ENCODE measurements at regions not wholly inside any gene's neighbourhood (a gene's known extent, or its start where the extent isn't known, plus 50 kb on each side); places are given as distances from the start of the nearest gene placed in this dataset.

- no peaks in the 10 kb centered on the region for H3K27me3 Mint-ChIP-seq
- H3K27ac Mint-ChIP-seq = no peak overlapping the region
- DNase-seq (no peak), ATAC-seq (no peak)
- peaks cover 26% of the 10 kb centered on the region for H3K9me3 Mint-ChIP-seq (ENCODE audit: low read depth)
- H3K36me3 Mint-ChIP-seq (ENCODE audit: low read depth) = no peaks in the 10 kb centered on the region
- POLR2A ChIA-PET = no interaction called here
- H3K4me3 Mint-ChIP-seq = no peak overlapping the region
- H3K4me1 Mint-ChIP-seq = no peaks in the 10 kb centered on the region
- intact Hi-C loops (cut with DNase I, micrococcal nuclease) = no loop called here
- CTCF ChIA-PET = no interaction called here
These were observed 559.9 kb upstream of the CDH8 start for GRCh38 chr16:62596125-62596524.

- intact Hi-C loops (cut with DNase I, micrococcal nuclease) = no loop called here
- H3K4me3 Mint-ChIP-seq = no peak overlapping the region
- ATAC-seq (no peak), DNase-seq (no peak)
- no peaks in the 10 kb centered on the region for H3K27me3 Mint-ChIP-seq
- CTCF ChIA-PET = no interaction called here
- POLR2A ChIA-PET = no interaction called here
- no peaks in the 10 kb centered on the region for H3K36me3 Mint-ChIP-seq (ENCODE audit: low read depth)
- H3K4me1 Mint-ChIP-seq = no peaks in the 10 kb centered on the region
- peaks cover 16% of the 10 kb centered on the region for H3K9me3 Mint-ChIP-seq (ENCODE audit: low read depth)
- H3K27ac Mint-ChIP-seq = no peak overlapping the region
These were observed 550.1 kb upstream of the CDH8 start for GRCh38 chr16:62586128-62586862.

- CTCF ChIA-PET = interaction anchor here (0.9 kb wide), 1 partner anchor 13 kb away, joined by 3 read pairs; no protein-coding TSS in a partner anchor
- Mint-ChIP-seq H3K36me3 (ENCODE audit: low read depth) (no peaks in the 10 kb centered on the region), H3K9me3 (ENCODE audit: low read depth) (peaks cover 20% of the 10 kb centered on the region), H3K4me1 (no peaks in the 10 kb centered on the region), H3K27me3 (no peaks in the 10 kb centered on the region), H3K4me3 (no peak overlapping the region), H3K27ac (peak overlapping the region; percentile 31)
- POLR2A ChIA-PET = no interaction called here
- intact Hi-C loops (cut with DNase I, micrococcal nuclease) = no loop called here
- ATAC-seq = no peak
- DNase-seq = no peak
These were observed 548.9 kb upstream of the CDH8 start for GRCh38 chr16:62585041-62585545.

- H3K27ac Mint-ChIP-seq = no peak overlapping the region
- CTCF ChIA-PET = interaction anchor here (0.9 kb wide), 1 partner anchor 12 kb away, joined by 3 read pairs; no protein-coding TSS in a partner anchor
- no peaks in the 10 kb centered on the region for H3K36me3 Mint-ChIP-seq (ENCODE audit: low read depth)
- ATAC-seq (no peak), DNase-seq (no peak)
- intact Hi-C loops (cut with DNase I, micrococcal nuclease) = no loop called here
- H3K27me3 Mint-ChIP-seq = no peaks in the 10 kb centered on the region
- no peaks in the 10 kb centered on the region for H3K4me1 Mint-ChIP-seq
- H3K9me3 Mint-ChIP-seq (ENCODE audit: low read depth) = peaks cover 23% of the 10 kb centered on the region
- POLR2A ChIA-PET = no interaction called here
- H3K4me3 Mint-ChIP-seq = no peak overlapping the region
These were observed 547.2 kb upstream of the CDH8 start for GRCh38 chr16:62583414-62583813.

- no peaks in the 10 kb centered on the region for H3K27me3 Mint-ChIP-seq
- no peaks in the 10 kb centered on the region for H3K4me1 Mint-ChIP-seq
- CTCF ChIA-PET = no interaction called here
- no peak overlapping the region for H3K27ac Mint-ChIP-seq
- intact Hi-C loops (cut with DNase I, micrococcal nuclease) = no loop called here
- no peak for DNase-seq
- H3K36me3 Mint-ChIP-seq (ENCODE audit: low read depth) = no peaks in the 10 kb centered on the region
- POLR2A ChIA-PET = no interaction called here
- no peak for ATAC-seq
- H3K4me3 Mint-ChIP-seq = no peak overlapping the region
- peaks cover 17% of the 10 kb centered on the region for H3K9me3 Mint-ChIP-seq (ENCODE audit: low read depth)
These were observed 537.2 kb upstream of the CDH8 start for GRCh38 chr16:62573466-62573865.

GRCh38 chr16:62568926-62569325, 532.7 kb upstream of the CDH8 start:
- DNase-seq = no peak
- ATAC-seq = no peak
- Mint-ChIP-seq H3K36me3 (ENCODE audit: low read depth) (no peaks in the 10 kb centered on the region), H3K9me3 (ENCODE audit: low read depth) (peaks cover 10% of the 10 kb centered on the region), H3K27ac (no peak overlapping the region), H3K4me1 (no peaks in the 10 kb centered on the region), H3K4me3 (no peak overlapping the region), H3K27me3 (no peaks in the 10 kb centered on the region)
- ChIA-PET POLR2A (no interaction called here), CTCF (no interaction called here)
- intact Hi-C loops (cut with DNase I, micrococcal nuclease) = no loop called here

- ATAC-seq (no peak), DNase-seq (no peak)
- Mint-ChIP-seq H3K4me1 (no peaks in the 10 kb centered on the region), H3K9me3 (ENCODE audit: low read depth) (peaks cover 15% of the 10 kb centered on the region), H3K36me3 (ENCODE audit: low read depth) (no peaks in the 10 kb centered on the region), H3K4me3 (no peak overlapping the region), H3K27me3 (no peaks in the 10 kb centered on the region), H3K27ac (no peak overlapping the region)
- POLR2A ChIA-PET = no interaction called here
- intact Hi-C loops (cut with DNase I, micrococcal nuclease) = no loop called here
- CTCF ChIA-PET = no interaction called here
These were observed 529.5 kb upstream of the CDH8 start for GRCh38 chr16:62565706-62566105.

- ChIA-PET CTCF (no interaction called here), POLR2A (no interaction called here)
- no peaks in the 10 kb centered on the region for H3K36me3 Mint-ChIP-seq (ENCODE audit: low read depth)
- H3K9me3 Mint-ChIP-seq (ENCODE audit: low read depth) = peaks cover 16% of the 10 kb centered on the region
- intact Hi-C loops (cut with DNase I, micrococcal nuclease) = no loop called here
- no peak overlapping the region for H3K4me3 Mint-ChIP-seq
- DNase-seq (no peak), ATAC-seq (no peak)
- H3K4me1 Mint-ChIP-seq = no peaks in the 10 kb centered on the region
- no peaks in the 10 kb centered on the region for H3K27me3 Mint-ChIP-seq
- no peak overlapping the region for H3K27ac Mint-ChIP-seq
These were observed 528.1 kb upstream of the CDH8 start for GRCh38 chr16:62564291-62564690.

- ChIA-PET CTCF (no interaction called here), POLR2A (no interaction called here)
- H3K4me1 Mint-ChIP-seq = no peaks in the 10 kb centered on the region
- no peaks in the 10 kb centered on the region for H3K36me3 Mint-ChIP-seq (ENCODE audit: low read depth)
- H3K27ac Mint-ChIP-seq = no peak overlapping the region
- no peak overlapping the region for H3K4me3 Mint-ChIP-seq
- ATAC-seq (no peak), DNase-seq (no peak)
- H3K27me3 Mint-ChIP-seq = no peaks in the 10 kb centered on the region
- H3K9me3 Mint-ChIP-seq (ENCODE audit: low read depth) = peaks cover 16% of the 10 kb centered on the region
- intact Hi-C loops (cut with DNase I, micrococcal nuclease) = no loop called here
These were observed 525.9 kb upstream of the CDH8 start for GRCh38 chr16:62562121-62562520.

GRCh38 chr16:62549875-62550274, 513.6 kb upstream of the CDH8 start:
- CTCF ChIA-PET = no interaction called here

GRCh38 chr16:62548095-62548494, 511.9 kb upstream of the CDH8 start:
- intact Hi-C loops (cut with DNase I, micrococcal nuclease) = no loop called here
- ATAC-seq = no peak
- H3K36me3 Mint-ChIP-seq (ENCODE audit: low read depth) = no peaks in the 10 kb centered on the region
- H3K27ac Mint-ChIP-seq = no peak overlapping the region
- no peaks in the 10 kb centered on the region for H3K4me1 Mint-ChIP-seq
- H3K4me3 Mint-ChIP-seq = no peak overlapping the region
- H3K9me3 Mint-ChIP-seq (ENCODE audit: low read depth) = peaks cover 18% of the 10 kb centered on the region
- ChIA-PET POLR2A (no interaction called here), CTCF (no interaction called here)
- no peak for DNase-seq
- no peaks in the 10 kb centered on the region for H3K27me3 Mint-ChIP-seq

More at GRCh38 chr16:62549875-62550274, 513.6 kb upstream of the CDH8 start:
- ATAC-seq = no peak
- POLR2A ChIA-PET = no interaction called here
- Mint-ChIP-seq H3K4me1 (no peaks in the 10 kb centered on the region), H3K27me3 (no peaks in the 10 kb centered on the region), H3K27ac (no peak overlapping the region), H3K9me3 (ENCODE audit: low read depth) (peaks cover 20% of the 10 kb centered on the region), H3K4me3 (no peak overlapping the region), H3K36me3 (ENCODE audit: low read depth) (no peaks in the 10 kb centered on the region)
- intact Hi-C loops (cut with DNase I, micrococcal nuclease) = no loop called here
- DNase-seq = no peak

- peaks cover 16% of the 10 kb centered on the region for H3K9me3 Mint-ChIP-seq (ENCODE audit: low read depth)
- POLR2A ChIA-PET = no interaction called here
- DNase-seq (no peak), ATAC-seq (no peak)
- no peak overlapping the region for H3K4me3 Mint-ChIP-seq
- intact Hi-C loops (cut with DNase I, micrococcal nuclease) = no loop called here
- no peak overlapping the region for H3K27ac Mint-ChIP-seq
- no peaks in the 10 kb centered on the region for H3K36me3 Mint-ChIP-seq (ENCODE audit: low read depth)
- no peaks in the 10 kb centered on the region for H3K27me3 Mint-ChIP-seq
- no peaks in the 10 kb centered on the region for H3K4me1 Mint-ChIP-seq
- CTCF ChIA-PET = no interaction called here
These were observed 510.5 kb upstream of the CDH8 start for GRCh38 chr16:62546701-62547100.
